ENCODE measurements at regions not wholly inside any gene's neighbourhood (a gene's known extent, or its start where the extent isn't known, plus 50 kb on each side); places are given as distances from the start of the nearest gene placed in this dataset.

DNA sequence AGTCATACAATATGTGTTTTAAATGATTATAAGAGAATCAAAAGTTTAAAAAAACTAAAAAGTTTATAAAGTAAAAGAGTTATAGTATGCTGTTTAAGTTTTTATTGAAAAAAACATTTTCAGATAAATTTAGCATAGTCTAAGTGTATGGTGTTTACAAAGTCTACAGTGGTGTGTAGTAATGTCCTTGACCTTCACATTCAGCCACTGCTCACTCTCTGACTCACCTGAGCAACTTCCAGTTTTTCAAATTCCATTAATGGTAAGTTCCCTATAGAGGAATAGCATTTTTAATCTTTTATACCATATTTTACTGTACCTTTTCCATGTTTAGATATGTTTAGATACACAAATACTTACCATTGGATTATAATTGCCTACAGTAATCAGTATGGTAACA, 842.4 kb upstream of the KLHL1 start:
- no peak for ATAC-seq (replicated peaks; ENCODE audit: extremely low read depth, poor library complexity, severe bottlenecking)
- H3K27ac Mint-ChIP-seq (ENCODE audit: low read depth) = no peak overlapping the region
- no peaks in the 10 kb centered on the region for H3K36me3 Mint-ChIP-seq (ENCODE audit: insufficient read depth)
- peaks cover 6% of the 10 kb centered on the region for H3K9me3 Mint-ChIP-seq
- H3K4me3 Mint-ChIP-seq = no peak overlapping the region
- H3K4me1 Mint-ChIP-seq = no peaks in the 10 kb centered on the region
- no peaks in the 10 kb centered on the region for H3K27me3 Mint-ChIP-seq
- DNase-seq (ENCODE audit: low spot score in 2 of 2) = no peak

DNA sequence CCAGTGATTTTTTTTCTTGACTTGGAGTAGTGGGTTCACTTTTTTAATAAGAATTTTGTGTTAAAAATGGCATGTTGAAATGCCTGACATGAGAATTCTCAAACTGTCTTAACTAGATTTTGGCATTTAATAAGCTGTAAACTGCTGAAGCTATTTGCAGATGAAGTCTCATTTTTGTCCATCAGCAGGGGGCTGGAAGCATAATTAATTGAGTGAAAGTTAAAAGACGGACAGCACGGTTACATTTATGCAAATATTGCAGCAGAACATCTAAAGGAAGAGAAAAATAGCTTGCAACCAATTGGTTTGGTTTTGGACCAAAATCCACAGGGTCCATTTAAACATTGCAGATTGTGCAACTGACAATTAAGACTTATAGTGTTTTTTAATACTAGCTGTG, 837.3 kb upstream of the KLHL1 start:
- Mint-ChIP-seq H3K4me3 (no peak overlapping the region), H3K36me3 (ENCODE audit: insufficient read depth) (no peaks in the 10 kb centered on the region), H3K27me3 (no peaks in the 10 kb centered on the region), H3K27ac (ENCODE audit: low read depth) (no peak overlapping the region), H3K9me3 (peaks cover 15% of the 10 kb centered on the region), H3K4me1 (no peaks in the 10 kb centered on the region)
- no peak for ATAC-seq (replicated peaks; ENCODE audit: extremely low read depth, poor library complexity, severe bottlenecking)
- no peak for DNase-seq (ENCODE audit: low spot score in 2 of 2)

DNA sequence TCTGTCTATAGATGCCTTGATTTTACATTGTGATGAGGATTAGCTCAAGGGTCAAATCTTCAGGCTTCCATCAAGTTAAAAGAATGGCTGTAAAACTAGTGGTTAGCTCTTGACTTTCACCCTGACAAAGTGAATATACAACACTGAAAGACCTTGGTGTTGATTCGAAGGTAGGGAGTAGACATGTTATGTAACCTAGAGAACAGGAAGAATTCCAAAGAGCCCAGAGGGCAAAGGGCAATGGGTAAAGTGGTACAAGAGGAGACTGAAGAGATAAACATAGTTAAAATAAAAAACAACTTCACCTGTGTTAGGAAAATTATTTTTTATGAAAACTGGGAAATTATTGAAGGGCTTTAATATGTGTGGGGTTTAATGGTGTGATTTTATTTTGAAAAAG, 833.2 kb upstream of the KLHL1 start:
- Mint-ChIP-seq H3K27me3 (no peaks in the 10 kb centered on the region), H3K36me3 (ENCODE audit: insufficient read depth) (no peaks in the 10 kb centered on the region), H3K4me3 (no peak overlapping the region), H3K4me1 (no peaks in the 10 kb centered on the region), H3K9me3 (peaks cover 15% of the 10 kb centered on the region), H3K27ac (ENCODE audit: low read depth) (no peak overlapping the region)
- DNase-seq (ENCODE audit: low spot score in 2 of 2) (no peak), ATAC-seq (replicated peaks; ENCODE audit: extremely low read depth, poor library complexity, severe bottlenecking) (no peak)

DNA sequence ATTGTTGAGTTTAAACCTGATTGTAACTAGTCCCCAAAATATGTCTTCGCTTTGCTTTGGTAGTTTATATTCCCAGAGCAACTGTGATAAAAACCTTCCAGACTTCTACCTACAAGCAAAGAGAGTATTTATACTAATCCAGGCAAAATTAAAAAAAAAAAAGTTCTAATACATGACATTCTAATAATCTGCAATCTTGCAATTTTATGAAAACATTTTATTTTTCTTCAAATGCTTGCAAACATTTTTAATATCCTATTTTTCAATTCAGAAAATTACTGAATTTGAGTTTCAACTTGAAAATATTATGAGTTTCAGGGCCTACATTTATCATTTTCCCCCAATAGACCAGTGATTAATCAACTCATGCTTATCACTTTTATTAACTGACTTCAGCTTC, 830.2 kb upstream of the KLHL1 start:
- DNase-seq (ENCODE audit: low spot score in 2 of 2) (no peak), ATAC-seq (replicated peaks; ENCODE audit: extremely low read depth, poor library complexity, severe bottlenecking) (no peak)
- Mint-ChIP-seq H3K36me3 (ENCODE audit: insufficient read depth) (no peaks in the 10 kb centered on the region), H3K4me3 (no peak overlapping the region), H3K27ac (ENCODE audit: low read depth) (no peak overlapping the region), H3K4me1 (no peaks in the 10 kb centered on the region), H3K27me3 (no peaks in the 10 kb centered on the region), H3K9me3 (peaks cover 15% of the 10 kb centered on the region)

DNA sequence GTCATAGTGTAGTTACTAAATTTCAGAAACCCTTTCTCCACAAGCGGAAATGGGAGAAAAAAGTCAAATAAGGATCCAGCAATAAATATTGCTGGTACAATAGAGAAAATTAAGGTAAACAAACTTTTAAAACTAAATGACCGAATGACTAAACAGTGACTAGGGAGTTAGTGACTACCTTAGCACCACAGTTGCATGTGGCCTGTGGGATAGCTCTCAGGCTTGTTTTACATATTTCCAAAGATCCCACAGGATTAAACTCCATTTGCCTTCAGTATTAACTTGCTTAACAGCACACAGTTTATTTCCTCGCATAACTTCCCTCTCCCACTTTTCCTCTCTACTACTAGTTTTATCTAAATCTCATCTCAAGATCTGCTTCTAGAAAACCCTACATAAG, 824.3 kb upstream of the KLHL1 start:
- no peak for DNase-seq (ENCODE audit: low spot score in 2 of 2)
- Mint-ChIP-seq H3K27me3 (no peaks in the 10 kb centered on the region), H3K9me3 (peaks cover 5% of the 10 kb centered on the region), H3K27ac (ENCODE audit: low read depth) (no peak overlapping the region), H3K36me3 (ENCODE audit: insufficient read depth) (no peaks in the 10 kb centered on the region), H3K4me1 (no peaks in the 10 kb centered on the region), H3K4me3 (no peak overlapping the region)
- ATAC-seq (replicated peaks; ENCODE audit: extremely low read depth, poor library complexity, severe bottlenecking) = no peak

DNA sequence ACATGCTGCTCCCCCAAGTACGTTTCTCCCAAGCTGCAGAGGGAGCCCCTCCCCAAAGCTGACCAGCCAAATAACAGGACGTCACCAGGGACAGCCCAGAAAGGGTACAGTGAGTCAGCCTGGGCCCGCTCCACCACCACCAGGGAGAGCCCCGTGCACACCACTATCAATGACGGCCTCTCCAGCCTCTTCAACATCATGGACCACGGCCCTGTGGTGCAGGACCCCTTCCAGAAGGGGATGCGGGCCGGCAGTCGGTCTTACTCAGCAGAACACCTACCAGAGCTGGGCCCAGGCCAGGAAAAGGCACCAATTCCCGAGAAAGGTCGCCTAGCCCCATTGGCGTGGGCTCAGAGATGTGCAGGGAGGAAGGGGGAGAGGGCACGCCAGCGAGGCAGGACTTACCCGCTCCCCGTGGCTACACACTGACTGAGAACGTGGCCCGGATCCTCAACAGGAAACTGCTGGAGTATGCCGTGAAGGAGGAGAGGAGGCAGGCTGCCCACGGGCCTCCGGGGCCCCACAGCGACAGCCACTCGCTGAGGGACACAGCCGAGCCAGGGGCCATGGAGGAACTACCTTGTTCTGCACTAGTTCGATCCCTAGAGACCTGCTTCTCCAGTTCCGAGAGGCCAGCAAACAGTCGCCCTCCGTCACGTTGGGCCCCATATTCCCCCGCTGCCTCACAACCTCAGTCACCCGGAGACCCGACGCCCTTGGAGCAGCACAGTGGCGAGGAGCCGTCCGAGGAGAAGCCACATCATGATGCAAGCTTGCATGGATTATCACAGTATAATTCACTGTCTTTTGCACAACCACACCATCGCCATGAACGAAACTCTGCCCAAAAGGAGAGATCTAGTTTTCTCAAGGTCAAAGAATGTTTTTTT, 815.9 kb upstream of the KLHL1 start:
- Mint-ChIP-seq H3K4me1 (no peaks in the 10 kb centered on the region), H3K4me3 (no peak overlapping the region), H3K27me3 (no peaks in the 10 kb centered on the region), H3K9me3 (peaks cover 7% of the 10 kb centered on the region), H3K36me3 (ENCODE audit: insufficient read depth) (no peaks in the 10 kb centered on the region), H3K27ac (ENCODE audit: low read depth) (no peak overlapping the region)
- DNase-seq (ENCODE audit: low spot score in 2 of 2) = no peak
- ATAC-seq (replicated peaks; ENCODE audit: extremely low read depth, poor library complexity, severe bottlenecking) = no peak

DNA sequence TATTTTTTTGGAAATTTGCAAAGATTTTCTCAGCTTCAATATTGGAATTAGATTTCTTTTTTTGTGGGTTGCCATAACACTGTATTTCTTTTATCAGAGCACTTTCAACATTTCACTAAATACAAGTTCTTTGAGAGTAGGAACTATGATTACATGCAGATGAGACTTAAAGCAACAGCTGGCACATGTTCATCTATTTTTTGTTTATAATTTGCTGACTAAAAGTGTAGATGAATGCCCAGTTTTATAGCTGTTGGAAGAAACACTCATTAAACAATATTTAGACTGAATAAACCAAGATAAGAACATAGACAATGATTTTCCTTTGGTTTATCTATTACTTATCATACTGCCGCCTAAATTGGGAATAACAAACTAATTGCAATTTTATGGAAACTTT, 803.0 kb upstream of the KLHL1 start:
- H3K9me3 Mint-ChIP-seq = peaks cover 5% of the 10 kb centered on the region
- H3K27me3 Mint-ChIP-seq = no peaks in the 10 kb centered on the region
- no peaks in the 10 kb centered on the region for H3K4me1 Mint-ChIP-seq
- H3K36me3 Mint-ChIP-seq (ENCODE audit: insufficient read depth) = no peaks in the 10 kb centered on the region
- DNase-seq (ENCODE audit: low spot score in 2 of 2) (no peak), ATAC-seq (replicated peaks; ENCODE audit: extremely low read depth, poor library complexity, severe bottlenecking) (no peak)
- no peak overlapping the region for H3K4me3 Mint-ChIP-seq
- no peak overlapping the region for H3K27ac Mint-ChIP-seq (ENCODE audit: low read depth)

DNA sequence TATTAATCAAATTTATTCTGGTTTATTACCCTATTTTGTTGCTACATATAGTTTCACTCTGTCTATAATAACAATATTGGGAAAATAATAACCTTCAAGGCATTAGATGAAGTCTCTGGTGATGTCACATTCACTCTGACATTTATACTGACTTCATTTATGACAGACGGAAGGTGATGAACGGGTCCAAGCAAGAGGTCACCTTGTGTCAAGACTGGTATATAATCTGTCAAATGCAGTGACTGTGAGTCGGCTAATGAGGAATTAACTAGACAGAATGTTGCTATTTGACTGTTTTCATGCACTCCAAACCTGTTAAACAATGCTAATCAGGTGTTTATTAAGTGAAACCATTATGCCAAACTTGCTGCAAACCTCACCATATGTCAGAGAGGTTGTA, 800.5 kb upstream of the KLHL1 start:
- Mint-ChIP-seq H3K9me3 (no peaks in the 10 kb centered on the region), H3K4me1 (no peaks in the 10 kb centered on the region), H3K27me3 (no peaks in the 10 kb centered on the region), H3K27ac (ENCODE audit: low read depth) (no peak overlapping the region), H3K36me3 (ENCODE audit: insufficient read depth) (no peaks in the 10 kb centered on the region), H3K4me3 (no peak overlapping the region)
- ATAC-seq (replicated peaks; ENCODE audit: extremely low read depth, poor library complexity, severe bottlenecking) = no peak
- DNase-seq (ENCODE audit: low spot score in 2 of 2) = no peak

DNA sequence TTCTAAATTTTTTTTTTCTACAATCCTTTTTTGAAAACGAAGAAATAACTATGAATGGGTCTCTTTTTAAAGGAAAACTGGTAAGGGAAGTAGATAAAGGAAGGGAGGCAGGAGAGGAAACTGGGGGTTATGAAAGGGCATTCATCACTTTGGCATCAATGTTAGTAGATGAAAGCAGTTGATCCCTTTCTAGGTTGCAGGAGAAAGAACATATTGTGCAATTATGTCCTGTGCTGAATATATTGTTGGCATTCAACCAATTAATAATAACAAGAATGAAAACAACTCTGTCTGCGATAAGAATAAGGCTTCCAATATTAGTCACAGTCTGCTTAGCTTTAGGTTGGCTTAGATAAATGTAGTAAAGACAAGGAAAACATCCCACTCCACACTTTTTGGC, 796.8 kb upstream of the KLHL1 start:
- Mint-ChIP-seq H3K9me3 (peaks cover 4% of the 10 kb centered on the region), H3K27me3 (no peaks in the 10 kb centered on the region), H3K4me1 (no peaks in the 10 kb centered on the region), H3K27ac (ENCODE audit: low read depth) (no peak overlapping the region), H3K36me3 (ENCODE audit: insufficient read depth) (no peaks in the 10 kb centered on the region), H3K4me3 (no peak overlapping the region)
- DNase-seq (ENCODE audit: low spot score in 2 of 2) = no peak
- no peak for ATAC-seq (replicated peaks; ENCODE audit: extremely low read depth, poor library complexity, severe bottlenecking)

DNA sequence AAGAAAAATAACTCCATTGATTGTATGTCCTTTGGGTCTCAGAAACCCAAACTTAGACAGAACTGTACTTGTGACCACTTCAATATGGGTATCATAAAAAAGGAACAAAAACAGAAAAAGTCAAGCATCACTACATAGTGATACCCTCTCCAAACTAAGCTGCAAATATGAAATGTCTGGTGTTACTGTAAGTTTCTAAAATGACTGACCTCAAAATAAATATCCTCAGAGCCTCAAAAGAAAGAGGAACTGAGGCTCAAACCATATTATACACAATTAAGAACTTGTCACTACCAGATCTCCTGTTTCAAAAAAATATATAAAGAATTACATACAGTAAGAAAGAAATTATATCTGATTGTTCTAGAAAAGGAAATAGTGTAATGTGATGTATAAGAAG, 787.9 kb upstream of the KLHL1 start:
- no peaks in the 10 kb centered on the region for H3K36me3 Mint-ChIP-seq (ENCODE audit: insufficient read depth)
- H3K9me3 Mint-ChIP-seq = no peaks in the 10 kb centered on the region
- no peak overlapping the region for H3K4me3 Mint-ChIP-seq
- H3K27ac Mint-ChIP-seq (ENCODE audit: low read depth) = no peak overlapping the region
- DNase-seq (ENCODE audit: low spot score in 2 of 2) = no peak
- H3K4me1 Mint-ChIP-seq = no peaks in the 10 kb centered on the region
- no peaks in the 10 kb centered on the region for H3K27me3 Mint-ChIP-seq
- no peak for ATAC-seq (replicated peaks; ENCODE audit: extremely low read depth, poor library complexity, severe bottlenecking)

DNA sequence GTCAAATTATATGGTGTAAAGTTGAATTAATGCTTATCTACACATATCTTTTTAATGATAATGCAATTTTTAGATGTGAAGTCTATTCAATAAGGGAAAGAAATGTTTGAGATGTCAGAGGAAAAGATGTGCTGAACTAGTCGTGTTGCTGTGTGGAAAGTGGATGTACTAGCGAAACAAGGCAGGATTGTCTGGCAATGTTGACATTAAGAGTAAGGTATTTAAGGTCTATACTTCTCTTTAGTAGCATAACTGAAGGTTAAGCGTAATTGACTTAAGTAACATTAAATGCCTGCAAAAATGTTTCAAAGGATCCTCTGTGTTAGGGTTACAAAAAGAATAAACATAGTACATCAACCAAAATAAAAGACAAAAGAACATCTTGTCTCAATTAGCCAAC, 787.3 kb upstream of the KLHL1 start:
- Mint-ChIP-seq H3K9me3 (no peaks in the 10 kb centered on the region), H3K27me3 (no peaks in the 10 kb centered on the region), H3K36me3 (ENCODE audit: insufficient read depth) (no peaks in the 10 kb centered on the region), H3K4me1 (no peaks in the 10 kb centered on the region), H3K27ac (ENCODE audit: low read depth) (no peak overlapping the region), H3K4me3 (no peak overlapping the region)
- DNase-seq (ENCODE audit: low spot score in 2 of 2) (no peak), ATAC-seq (replicated peaks; ENCODE audit: extremely low read depth, poor library complexity, severe bottlenecking) (no peak)

DNA sequence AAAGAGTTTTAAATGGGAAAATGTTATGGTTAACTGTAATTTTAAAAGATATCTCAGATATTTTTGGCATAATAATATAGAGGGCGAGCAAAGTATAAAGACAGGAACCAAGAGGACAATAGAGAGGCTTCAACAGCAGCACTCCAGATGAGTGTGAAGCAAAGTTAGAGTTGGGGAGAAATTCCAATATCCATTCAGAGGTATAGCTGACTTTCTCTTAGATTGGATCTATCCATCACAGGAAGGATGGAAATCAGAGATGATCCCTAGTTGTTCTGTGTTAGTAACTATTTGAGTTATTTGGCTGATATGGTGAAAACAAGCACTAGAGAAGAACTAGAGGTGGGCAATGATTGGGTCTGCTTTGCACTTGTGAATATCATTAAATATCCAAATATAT, 786.0 kb upstream of the KLHL1 start:
- Mint-ChIP-seq H3K9me3 (peaks cover 2% of the 10 kb centered on the region), H3K27ac (ENCODE audit: low read depth) (no peak overlapping the region), H3K27me3 (no peaks in the 10 kb centered on the region), H3K36me3 (ENCODE audit: insufficient read depth) (no peaks in the 10 kb centered on the region), H3K4me3 (no peak overlapping the region), H3K4me1 (no peaks in the 10 kb centered on the region)
- DNase-seq (ENCODE audit: low spot score in 2 of 2) (no peak), ATAC-seq (replicated peaks; ENCODE audit: extremely low read depth, poor library complexity, severe bottlenecking) (no peak)

DNA sequence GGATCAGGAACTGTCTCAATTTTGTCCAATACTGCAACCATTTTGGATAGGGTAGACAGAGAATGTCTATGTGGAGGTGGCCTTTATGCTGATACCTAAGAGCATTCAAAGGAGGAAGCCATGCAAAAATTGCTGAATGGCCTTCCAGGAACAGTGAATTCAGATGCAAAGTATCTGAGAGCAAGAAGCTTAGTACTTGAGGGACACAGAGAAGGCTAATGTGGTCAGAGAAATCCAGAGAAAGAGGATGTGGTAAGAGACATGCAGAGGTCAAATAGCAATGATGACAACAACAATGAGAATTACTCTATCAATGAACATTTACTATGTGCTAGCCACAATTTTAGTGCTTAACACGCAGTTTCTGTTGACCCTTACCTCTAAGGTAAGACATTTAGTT, 785.6 kb upstream of the KLHL1 start:
- Mint-ChIP-seq H3K27ac (ENCODE audit: low read depth) (no peak overlapping the region), H3K4me3 (no peak overlapping the region), H3K9me3 (peaks cover 6% of the 10 kb centered on the region), H3K27me3 (no peaks in the 10 kb centered on the region), H3K4me1 (no peaks in the 10 kb centered on the region), H3K36me3 (ENCODE audit: insufficient read depth) (no peaks in the 10 kb centered on the region)
- no peak for DNase-seq (ENCODE audit: low spot score in 2 of 2)
- ATAC-seq (replicated peaks; ENCODE audit: extremely low read depth, poor library complexity, severe bottlenecking) = no peak

Data from central memory CD8-positive, alpha-beta T cell (primary cell).